ENCODE measurements at regions not wholly inside any gene's neighbourhood (a gene's known extent, or its start where the extent isn't known, plus 50 kb on each side); places are given as distances from the start of the nearest gene placed in this dataset.

- TF ChIP-seq, protein P1, sequence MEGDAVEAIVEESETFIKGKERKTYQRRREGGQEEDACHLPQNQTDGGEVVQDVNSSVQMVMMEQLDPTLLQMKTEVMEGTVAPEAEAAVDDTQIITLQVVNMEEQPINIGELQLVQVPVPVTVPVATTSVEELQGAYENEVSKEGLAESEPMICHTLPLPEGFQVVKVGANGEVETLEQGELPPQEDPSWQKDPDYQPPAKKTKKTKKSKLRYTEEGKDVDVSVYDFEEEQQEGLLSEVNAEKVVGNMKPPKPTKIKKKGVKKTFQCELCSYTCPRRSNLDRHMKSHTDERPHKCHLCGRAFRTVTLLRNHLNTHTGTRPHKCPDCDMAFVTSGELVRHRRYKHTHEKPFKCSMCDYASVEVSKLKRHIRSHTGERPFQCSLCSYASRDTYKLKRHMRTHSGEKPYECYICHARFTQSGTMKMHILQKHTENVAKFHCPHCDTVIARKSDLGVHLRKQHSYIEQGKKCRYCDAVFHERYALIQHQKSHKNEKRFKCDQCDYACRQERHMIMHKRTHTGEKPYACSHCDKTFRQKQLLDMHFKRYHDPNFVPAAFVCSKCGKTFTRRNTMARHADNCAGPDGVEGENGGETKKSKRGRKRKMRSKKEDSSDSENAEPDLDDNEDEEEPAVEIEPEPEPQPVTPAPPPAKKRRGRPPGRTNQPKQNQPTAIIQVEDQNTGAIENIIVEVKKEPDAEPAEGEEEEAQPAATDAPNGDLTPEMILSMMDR (IDR thresholded peaks at IDR 0.05; ENCODE audit: control extremely low read depth in 1 of 3, insufficient read depth in 1 of 3, low read depth in 1 of 3, low read length in 3 of 3): no peak
- no peak for TF ChIP-seq POLR2AphosphoS5 (IDR thresholded peaks at IDR 0.05; ENCODE audit: low read depth, low read length)
- TF ChIP-seq, protein P2, sequence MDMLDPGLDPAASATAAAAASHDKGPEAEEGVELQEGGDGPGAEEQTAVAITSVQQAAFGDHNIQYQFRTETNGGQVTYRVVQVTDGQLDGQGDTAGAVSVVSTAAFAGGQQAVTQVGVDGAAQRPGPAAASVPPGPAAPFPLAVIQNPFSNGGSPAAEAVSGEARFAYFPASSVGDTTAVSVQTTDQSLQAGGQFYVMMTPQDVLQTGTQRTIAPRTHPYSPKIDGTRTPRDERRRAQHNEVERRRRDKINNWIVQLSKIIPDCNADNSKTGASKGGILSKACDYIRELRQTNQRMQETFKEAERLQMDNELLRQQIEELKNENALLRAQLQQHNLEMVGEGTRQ (IDR thresholded peaks at IDR 0.05; ENCODE audit: low read length): no peak
- TF ChIP-seq JUND (IDR thresholded peaks at IDR 0.05; ENCODE audit: low read length): no peak
- no peak for TF ChIP-seq CEBPB (IDR thresholded peaks at IDR 0.05; ENCODE audit: low read depth, low read length)
Measured at GRCh38 chr2:57313678-57314077, 732.9 kb upstream of the VRK2 start.

All from H1 (cell line).